CD14-positive monocyte (primary cell): ENCODE measurements at regions not wholly inside any gene's neighbourhood (a gene's known extent, or its start where the extent isn't known, plus 50 kb on each side); places are given as distances from the start of the nearest gene placed in this dataset.

Experiments
- DNase-seq, 3 donors: peaks; one replicate each; pipeline ENCODE4 v3.0.0-alpha.2; 2011 to 2022
- H2AFZ ChIP-seq: 2 replicates; pipeline ENCODE4 v1.6.0; 2012; ENCODE audit warnings: mild to moderate bottlenecking, low read depth, low read length, inconsistent platforms; ENCODE audit not compliant: insufficient read depth, poor library complexity, severe bottlenecking
- H3K27ac ChIP-seq, 2 donors: 1 replicate in 1 of 2; 2 replicates in 1 of 2; pipeline ENCODE4 v1.5.1; 2012 to 2013; ENCODE audit warnings: low read length in 2 of 2, control low read depth in 1 of 2, inconsistent platforms in 1 of 2, low read depth in 1 of 2, mild to moderate bottlenecking in 1 of 2
- H3K27me3 ChIP-seq, 2 donors: one replicate each; pipeline versions ENCODE4 v1.6.0 to v1.6.1; 2011 to 2013; ENCODE audit warnings: low read length in 2 of 2; ENCODE audit not compliant: control insufficient read depth in 2 of 2, insufficient read depth in 2 of 2
- H3K36me3 ChIP-seq, 2 donors: replicated peaks in 1 of 2; 1 replicate in 1 of 2; 2 replicates in 1 of 2; pipeline versions ENCODE4 v1.5.1 to v1.6.1; 2012 to 2013; ENCODE audit warnings: low read length in 2 of 2, control low read depth in 1 of 2, inconsistent platforms in 1 of 2, mild to moderate bottlenecking in 1 of 2; ENCODE audit not compliant: insufficient read depth in 2 of 2, control insufficient read depth in 1 of 2
- H3K4me1 ChIP-seq, 2 donors: 1 replicate in 1 of 2; 2 replicates in 1 of 2; pipeline versions ENCODE4 v1.5.1 to v1.6.1; 2012 to 2013; ENCODE audit warnings: low read length in 2 of 2, control low read depth in 1 of 2, inconsistent platforms in 1 of 2, mild to moderate bottlenecking in 1 of 2, moderate library complexity in 1 of 2; ENCODE audit not compliant: insufficient read depth in 2 of 2, control insufficient read depth in 1 of 2
- H3K4me2 ChIP-seq: replicated peaks from 2 replicates; pipeline ENCODE3; 2012; ENCODE audit warnings: low read length, moderate library complexity, mild to moderate bottlenecking; ENCODE audit not compliant: poor library complexity, severe bottlenecking; ENCODE audit errors: extremely low read depth
- H3K4me3 ChIP-seq, 3 experiments: fragments of 200-600 bp in 1 of 3; sonication (generic) in 1 of 3; replicated peaks in 1 of 3; 1 replicate in 2 of 3; 2 replicates in 1 of 3; pipeline ENCODE4 v1.5.1; 2011 to 2013; ENCODE audit warnings: low read length in 3 of 3, mild to moderate bottlenecking in 3 of 3, control low read depth in 2 of 3, low read depth in 2 of 3, inconsistent platforms in 1 of 3, moderate library complexity in 1 of 3
- H3K79me2 ChIP-seq: 2 replicates; pipeline ENCODE4 v1.6.0; 2012; ENCODE audit warnings: mild to moderate bottlenecking, control low read depth, inconsistent platforms, low read length, moderate library complexity; ENCODE audit not compliant: insufficient read depth
- H3K9ac ChIP-seq: 2 replicates; pipeline ENCODE4 v1.6.0; 2017; ENCODE audit warnings: low read length, mild to moderate bottlenecking; ENCODE audit not compliant: insufficient read depth, poor library complexity, severe bottlenecking
- H3K9me3 ChIP-seq, 2 donors: replicated peaks in 1 of 2; 1 replicate in 1 of 2; 2 replicates in 1 of 2; pipeline versions ENCODE4 v1.5.1 to v1.6.1; 2012 to 2013; ENCODE audit warnings: low read length in 2 of 2, control low read depth in 1 of 2; ENCODE audit not compliant: control insufficient read depth in 1 of 2, insufficient read depth in 1 of 2
- H4K20me1 ChIP-seq: 2 replicates; pipeline ENCODE4 v1.6.0; 2012; ENCODE audit warnings: mild to moderate bottlenecking, low read length, control low read depth, moderate library complexity; ENCODE audit not compliant: insufficient read depth
- H3K27ac Mint-ChIP-seq, 7 donors: one replicate each; pipeline ENCODE4 v1.8.0; 2020; ENCODE audit warnings: mild to moderate bottlenecking in 7 of 7, mixed read lengths in 7 of 7, moderate library complexity in 6 of 7, inconsistent platforms in 2 of 7
- H3K27me3 Mint-ChIP-seq, 3 donors: one replicate each; pipeline ENCODE4 v1.8.0; 2021 to 2022; ENCODE audit warnings: low read depth in 3 of 3, mild to moderate bottlenecking in 3 of 3, mixed read lengths in 3 of 3, moderate library complexity in 3 of 3, inconsistent platforms in 1 of 3
- H3K36me3 Mint-ChIP-seq, 2 donors: one replicate each; pipeline ENCODE4 v1.8.0; 2020; ENCODE audit warnings: mixed read lengths in 2 of 2, inconsistent platforms in 1 of 2, mild to moderate bottlenecking in 1 of 2
- H3K4me1 Mint-ChIP-seq: one replicate; pipeline ENCODE4 v1.8.0; 2020; ENCODE audit warnings: mild to moderate bottlenecking, mixed read lengths
- H3K4me3 Mint-ChIP-seq, 2 donors: one replicate each; pipeline ENCODE4 v1.8.0; 2020; ENCODE audit warnings: mild to moderate bottlenecking in 2 of 2, mixed read lengths in 2 of 2, moderate library complexity in 1 of 2
- H3K9me3 Mint-ChIP-seq, 7 donors: one replicate each; pipeline ENCODE4 v1.8.0; 2020 to 2022; ENCODE audit warnings: mixed read lengths in 7 of 7, mild to moderate bottlenecking in 6 of 7, moderate library complexity in 6 of 7, inconsistent platforms in 2 of 7
- WGBS: methylation state at CpG from one replicate; pipeline ENCODE4 v1.1.5; 2013; ENCODE audit warnings: missing lambda C conversion rate; ENCODE audit not compliant: insufficient coverage; 5-methylcytosine and 5-hydroxymethylcytosine counted together
- intact Hi-C, 2 donors: fragments of 100-400 bp; cut with micrococcal nuclease; formaldehyde crosslinking; loops; one replicate each; pipeline versions ENCODE4 v1.15.0 to v1.15.1; 2023
- TF ChIP-seq, protein P1 (sequence below): fragments of 200-600 bp; IDR thresholded peaks from one replicate; pipeline ENCODE4 v1.8.0; 2022; ENCODE audit warnings: antibody characterized with exemption, mild to moderate bottlenecking

DNA sequence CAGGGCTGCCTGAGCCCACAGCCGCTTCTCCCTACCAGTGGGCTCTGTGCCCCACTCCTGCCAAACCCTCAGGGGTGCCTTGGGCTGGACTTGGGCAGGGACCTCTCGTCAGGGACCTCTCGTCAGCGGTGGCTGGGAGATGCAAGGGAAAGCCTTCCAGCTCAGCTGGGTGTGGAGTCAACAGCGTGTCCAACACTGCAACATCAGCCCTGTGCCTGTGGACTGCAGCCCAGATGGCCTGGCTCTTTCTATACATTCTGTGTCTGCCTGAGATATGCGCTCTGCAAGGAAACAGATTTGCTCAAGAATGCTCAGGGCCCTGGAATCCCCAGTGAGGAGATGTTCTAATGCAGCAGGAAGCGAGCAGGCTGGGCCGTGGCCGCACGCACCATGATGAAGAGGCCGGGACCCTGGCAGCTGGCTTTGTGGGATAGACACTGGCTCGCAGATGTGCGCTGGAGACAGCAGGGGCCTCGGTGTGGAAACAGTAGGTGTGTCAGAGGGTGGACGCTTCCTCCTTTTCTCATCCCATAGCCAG is 85.0 kb upstream of the COL5A1 start:
- no peaks in the 10 kb centered on the region for H3K79me2 ChIP-seq
- intact Hi-C loops: no loop called here
- no peak overlapping the region for H3K27ac Mint-ChIP-seq

DNA sequence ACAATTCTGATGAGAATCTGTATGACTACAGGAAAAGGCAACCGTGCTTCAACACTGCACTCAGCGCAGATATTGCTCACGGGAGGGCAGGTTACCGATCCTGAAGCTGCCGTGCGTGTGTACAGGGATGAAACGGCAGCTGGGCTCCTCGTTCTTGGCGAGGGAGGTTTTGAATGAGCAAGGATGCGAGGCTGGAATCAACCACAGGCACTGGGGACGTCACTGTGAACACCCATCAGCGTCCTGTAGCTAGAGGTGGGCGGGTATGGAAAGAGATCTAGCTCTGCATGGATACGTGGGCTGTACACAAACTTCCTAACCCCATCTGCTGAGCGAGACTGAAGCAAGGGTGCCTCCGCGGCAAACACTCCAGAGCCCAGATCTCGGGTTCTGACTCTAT is 84.3 kb upstream of the COL5A1 start:
- no peak overlapping the region for H2AFZ ChIP-seq
- H3K9me3 Mint-ChIP-seq: peaks cover 0 to 5% (median 0%) of the 10 kb centered on the region in 7 donors
- no peaks in the 10 kb centered on the region for H4K20me1 ChIP-seq
- no peaks in the 10 kb centered on the region for H3K9me3 ChIP-seq
- H3K4me1 Mint-ChIP-seq: peaks cover 9% of the 10 kb centered on the region
- WGBS: 99% methylated on average over 10 of the region's 18 CpGs
- peaks cover 0 to 11% of the 10 kb centered on the region in 2 donors for H3K27me3 ChIP-seq
- H3K27me3 Mint-ChIP-seq: peaks cover 9 to 38% (median 18%) of the 10 kb centered on the region in 3 donors
- TF ChIP-seq, protein P1, sequence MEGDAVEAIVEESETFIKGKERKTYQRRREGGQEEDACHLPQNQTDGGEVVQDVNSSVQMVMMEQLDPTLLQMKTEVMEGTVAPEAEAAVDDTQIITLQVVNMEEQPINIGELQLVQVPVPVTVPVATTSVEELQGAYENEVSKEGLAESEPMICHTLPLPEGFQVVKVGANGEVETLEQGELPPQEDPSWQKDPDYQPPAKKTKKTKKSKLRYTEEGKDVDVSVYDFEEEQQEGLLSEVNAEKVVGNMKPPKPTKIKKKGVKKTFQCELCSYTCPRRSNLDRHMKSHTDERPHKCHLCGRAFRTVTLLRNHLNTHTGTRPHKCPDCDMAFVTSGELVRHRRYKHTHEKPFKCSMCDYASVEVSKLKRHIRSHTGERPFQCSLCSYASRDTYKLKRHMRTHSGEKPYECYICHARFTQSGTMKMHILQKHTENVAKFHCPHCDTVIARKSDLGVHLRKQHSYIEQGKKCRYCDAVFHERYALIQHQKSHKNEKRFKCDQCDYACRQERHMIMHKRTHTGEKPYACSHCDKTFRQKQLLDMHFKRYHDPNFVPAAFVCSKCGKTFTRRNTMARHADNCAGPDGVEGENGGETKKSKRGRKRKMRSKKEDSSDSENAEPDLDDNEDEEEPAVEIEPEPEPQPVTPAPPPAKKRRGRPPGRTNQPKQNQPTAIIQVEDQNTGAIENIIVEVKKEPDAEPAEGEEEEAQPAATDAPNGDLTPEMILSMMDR: no peak
- H3K36me3 ChIP-seq: no peaks in the 10 kb centered on the region
- intact Hi-C loops: no loop called here
- H3K79me2 ChIP-seq: no peaks in the 10 kb centered on the region
- H3K4me3 Mint-ChIP-seq: peak overlapping the region in 1 of 2 donors; percentile 16
- no peaks in the 10 kb centered on the region for H3K4me1 ChIP-seq
- H3K36me3 Mint-ChIP-seq: no peaks in the 10 kb centered on the region
- DNase-seq: no peak
- no peak overlapping the region for H3K4me2 ChIP-seq
- H3K27ac Mint-ChIP-seq: no peak overlapping the region
- H3K27ac ChIP-seq: no peak overlapping the region
- no peak overlapping the region for H3K9ac ChIP-seq
- H3K4me3 ChIP-seq: no peak overlapping the region

More for the DNA sequence above, 85.0 kb upstream of the COL5A1 start:
- Histone ChIP-seq H3K9me3 (no peaks in the 10 kb centered on the region), H3K27ac (no peak overlapping the region), H3K9ac (no peak overlapping the region), H3K36me3 (no peaks in the 10 kb centered on the region), H3K27me3 (peaks cover 0 to 12% of the 10 kb centered on the region in 2 donors), H3K4me3 (no peak overlapping the region), H3K4me1 (no peaks in the 10 kb centered on the region), H2AFZ (no peak overlapping the region), H3K4me2 (no peak overlapping the region), H4K20me1 (no peaks in the 10 kb centered on the region)
- peaks cover 0 to 5% (median 0%) of the 10 kb centered on the region in 7 donors for H3K9me3 Mint-ChIP-seq
- no peaks in the 10 kb centered on the region for H3K36me3 Mint-ChIP-seq
- no peak overlapping the region for H3K4me3 Mint-ChIP-seq
- 95% methylated on average over 13 of the region's 15 CpGs for WGBS
- DNase-seq: no peak
- peaks cover 16% of the 10 kb centered on the region for H3K4me1 Mint-ChIP-seq
- peaks cover 12 to 38% (median 14%) of the 10 kb centered on the region in 3 donors for H3K27me3 Mint-ChIP-seq
- TF ChIP-seq, protein P1: no peak
